Smooth muscle cell (in vitro differentiated cells): ENCODE measurements at regions not wholly inside any gene's neighbourhood (a gene's known extent, or its start where the extent isn't known, plus 50 kb on each side); places are given as distances from the start of the nearest gene placed in this dataset.

Experiments
- DNase-seq: peaks from one replicate; lab custom pipeline; 2025; ENCODE audit not compliant: unreplicated experiment; lab: John Stamatoyannopoulos, UW
- H2AFZ ChIP-seq: fragments of 200-600 bp; sonication (generic); 2 replicates; pipeline ENCODE4 v1.6.0; 2016; ENCODE audit warnings: antibody characterized with exemption, low read depth, mild to moderate bottlenecking
- H3F3A ChIP-seq: fragments of 200-600 bp; sonication (generic); 2 replicates; pipeline ENCODE4 v1.6.0; 2017; ENCODE audit warnings: antibody characterized with exemption, low read depth
- H3K27ac ChIP-seq: fragments of 200-600 bp; sonication (generic); 2 replicates; pipeline ENCODE4 v1.5.1; 2016; ENCODE audit warnings: low read depth, mild to moderate bottlenecking
- H3K27me3 ChIP-seq: fragments of 200-600 bp; sonication (generic); 2 replicates; pipeline ENCODE4 v1.6.1; 2016; ENCODE audit warnings: low read depth, mild to moderate bottlenecking
- H3K36me3 ChIP-seq: fragments of 200-600 bp; sonication (generic); 2 replicates; pipeline ENCODE4 v1.5.1; 2016; ENCODE audit warnings: low read depth
- H3K4me1 ChIP-seq: fragments of 200-600 bp; sonication (generic); 2 replicates; pipeline ENCODE4 v1.5.1; 2016; ENCODE audit warnings: low read depth
- H3K4me2 ChIP-seq: fragments of 200-600 bp; sonication (generic); 2 replicates; pipeline ENCODE4 v1.6.0; 2016; ENCODE audit warnings: mild to moderate bottlenecking
- H3K4me3 ChIP-seq: fragments of 200-600 bp; sonication (generic); 2 replicates; pipeline ENCODE4 v1.5.1; 2016; ENCODE audit warnings: mild to moderate bottlenecking
- H3K79me2 ChIP-seq: fragments of 200-600 bp; sonication (generic); 2 replicates; pipeline ENCODE4 v1.6.0; 2016; ENCODE audit warnings: low read depth, mild to moderate bottlenecking
- H3K9ac ChIP-seq: fragments of 200-600 bp; sonication (generic); 2 replicates; pipeline ENCODE4 v1.6.0; 2016; ENCODE audit warnings: low read depth
- H3K9me3 ChIP-seq: fragments of 200-600 bp; sonication (generic); replicated peaks from 2 replicates; pipeline ENCODE4 v1.5.1; 2016; ENCODE audit warnings: low read depth
- H4K20me1 ChIP-seq: fragments of 200-600 bp; sonication (generic); 2 replicates; pipeline ENCODE4 v1.6.0; 2016; ENCODE audit warnings: low read depth
- WGBS: methylation state at CpG from one replicate; pipeline ENCODE4 v1.1.7; 2016; ENCODE audit warnings: low lambda C conversion rate; 5-methylcytosine and 5-hydroxymethylcytosine counted together
- TF ChIP-seq, protein P1 (sequence below): fragments of 200-600 bp; sonication (generic); IDR thresholded peaks from 2 replicates; pipeline ENCODE4 v1.5.1; 2017; ENCODE audit warnings: borderline replicate concordance, mild to moderate bottlenecking, antibody characterized with exemption; ENCODE audit not compliant: insufficient read depth, poor library complexity, severe bottlenecking

GRCh38 chr13:29929062-29929847, 78.8 kb upstream of the UBL3 start:
- H4K20me1 ChIP-seq, result no peaks in the 10 kb centered on the region
- H3K9me3 ChIP-seq, result no peaks in the 10 kb centered on the region
- H3K9ac ChIP-seq, result no peak overlapping the region
- H3K4me1 ChIP-seq, result peaks cover 11% of the 10 kb centered on the region
- H3K4me2 ChIP-seq, result no peak overlapping the region
- H3K36me3 ChIP-seq, result no peaks in the 10 kb centered on the region
- no peaks in the 10 kb centered on the region for H3K79me2 ChIP-seq
- H3K27ac ChIP-seq, result no peak overlapping the region
- no peaks in the 10 kb centered on the region for H3K27me3 ChIP-seq
- WGBS, result 78% methylated on average over 10 of the region's 10 CpGs
- no peak overlapping the region for H3K4me3 ChIP-seq
- TF ChIP-seq, protein P1, sequence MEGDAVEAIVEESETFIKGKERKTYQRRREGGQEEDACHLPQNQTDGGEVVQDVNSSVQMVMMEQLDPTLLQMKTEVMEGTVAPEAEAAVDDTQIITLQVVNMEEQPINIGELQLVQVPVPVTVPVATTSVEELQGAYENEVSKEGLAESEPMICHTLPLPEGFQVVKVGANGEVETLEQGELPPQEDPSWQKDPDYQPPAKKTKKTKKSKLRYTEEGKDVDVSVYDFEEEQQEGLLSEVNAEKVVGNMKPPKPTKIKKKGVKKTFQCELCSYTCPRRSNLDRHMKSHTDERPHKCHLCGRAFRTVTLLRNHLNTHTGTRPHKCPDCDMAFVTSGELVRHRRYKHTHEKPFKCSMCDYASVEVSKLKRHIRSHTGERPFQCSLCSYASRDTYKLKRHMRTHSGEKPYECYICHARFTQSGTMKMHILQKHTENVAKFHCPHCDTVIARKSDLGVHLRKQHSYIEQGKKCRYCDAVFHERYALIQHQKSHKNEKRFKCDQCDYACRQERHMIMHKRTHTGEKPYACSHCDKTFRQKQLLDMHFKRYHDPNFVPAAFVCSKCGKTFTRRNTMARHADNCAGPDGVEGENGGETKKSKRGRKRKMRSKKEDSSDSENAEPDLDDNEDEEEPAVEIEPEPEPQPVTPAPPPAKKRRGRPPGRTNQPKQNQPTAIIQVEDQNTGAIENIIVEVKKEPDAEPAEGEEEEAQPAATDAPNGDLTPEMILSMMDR, result no peak
- H3F3A ChIP-seq, result peaks cover 10% of the 10 kb centered on the region
- DNase-seq, result no peak
- H2AFZ ChIP-seq, result no peak overlapping the region

- TF ChIP-seq, protein P1, result no peak
- Histone ChIP-seq H3K27me3 (no peaks in the 10 kb centered on the region), H2AFZ (no peak overlapping the region), H3K79me2 (no peaks in the 10 kb centered on the region), H3F3A (peaks cover 10% of the 10 kb centered on the region), H3K4me1 (peaks cover 23% of the 10 kb centered on the region), H3K9me3 (no peaks in the 10 kb centered on the region), H3K36me3 (no peaks in the 10 kb centered on the region), H3K27ac (peak overlapping the region; percentile 92), H3K4me3 (no peak overlapping the region), H4K20me1 (no peaks in the 10 kb centered on the region), H3K9ac (no peak overlapping the region), H3K4me2 (no peak overlapping the region)
- DNase-seq, result no peak
- 72% methylated on average over 4 of the region's 4 CpGs for WGBS
Measured at GRCh38 chr13:29926098-29926476, 75.7 kb upstream of the UBL3 start.

DNA sequence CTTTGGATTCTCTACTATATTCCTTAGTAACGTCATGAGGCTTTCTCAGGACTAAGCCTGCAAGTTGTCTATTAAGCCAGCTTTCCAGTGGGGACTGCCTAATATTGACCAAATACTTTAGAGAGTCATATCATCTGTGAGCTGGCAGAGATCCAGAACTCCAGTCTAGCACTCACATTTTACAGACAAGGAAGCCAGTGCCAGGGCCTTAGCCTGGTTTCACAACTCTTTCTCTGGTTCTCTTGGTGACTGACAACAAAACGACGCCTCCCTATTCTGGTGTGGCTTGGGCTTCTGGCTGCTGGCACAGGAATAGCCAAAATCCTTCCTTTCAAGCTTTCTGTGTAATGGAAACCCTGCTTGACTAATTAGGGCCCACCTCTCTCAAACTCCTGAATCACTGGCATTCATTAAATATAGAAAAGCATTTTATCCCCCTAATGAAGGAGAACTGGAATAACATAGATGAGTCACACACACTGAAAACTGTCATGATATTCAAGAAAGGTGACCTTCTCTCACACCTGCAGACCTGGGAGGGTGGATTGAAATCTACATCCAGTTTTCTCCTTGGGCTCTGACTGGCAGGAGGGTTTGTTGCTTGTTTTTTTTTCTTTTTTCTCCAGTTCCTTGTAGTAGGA, 75.2 kb upstream of the UBL3 start:
- Histone ChIP-seq H3K79me2 (no peaks in the 10 kb centered on the region), H3K27ac (peak overlapping the region; percentile 92), H2AFZ (no peak overlapping the region), H3K4me1 (peaks cover 23% of the 10 kb centered on the region), H3K9me3 (no peaks in the 10 kb centered on the region), H4K20me1 (no peaks in the 10 kb centered on the region), H3K9ac (peak overlapping the region; percentile 78), H3K36me3 (no peaks in the 10 kb centered on the region), H3K27me3 (no peaks in the 10 kb centered on the region), H3K4me2 (peak overlapping the region; percentile 52), H3K4me3 (no peak overlapping the region), H3F3A (peaks cover 10% of the 10 kb centered on the region)
- DNase-seq, result peak; percentile 18
- TF ChIP-seq, protein P1, result no peak
- WGBS, result 26% methylated on average over 3 of the region's 3 CpGs
